ENCODE measurements at regions not wholly inside any gene's neighbourhood (a gene's known extent, or its start where the extent isn't known, plus 50 kb on each side); places are given as distances from the start of the nearest gene placed in this dataset.

DNA sequence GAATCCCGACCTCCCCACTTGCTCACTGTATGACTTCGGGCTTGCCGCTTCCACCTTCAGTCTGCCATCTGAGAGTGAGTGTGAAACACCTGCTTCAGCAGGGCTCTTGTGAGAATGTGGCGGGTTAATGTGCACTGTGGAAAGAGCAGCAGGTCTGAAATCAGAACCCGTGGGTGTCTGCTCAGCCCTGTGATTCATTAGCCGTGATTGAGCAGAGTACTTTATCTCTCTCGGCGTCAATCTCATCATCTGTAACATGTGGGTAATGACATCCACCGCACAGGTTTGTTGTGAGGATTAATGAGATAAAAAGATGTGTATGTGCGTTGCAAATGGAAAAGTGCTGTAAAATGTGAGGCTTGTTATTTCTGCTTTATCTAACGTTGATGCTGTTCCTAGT, 128.6 kb downstream of the LRATD1 start:
- intact Hi-C loops (cut with DNase I; ENCODE audit: low total_unique reads): no loop called here
- no peaks in the 10 kb centered on the region for H3K27me3 ChIP-seq (replicated peaks in 1 of 7)
- WGBS, 5 donors: 86 to 92% (median 89%) methylated on average over 11 of the region's 11 CpGs

DNA sequence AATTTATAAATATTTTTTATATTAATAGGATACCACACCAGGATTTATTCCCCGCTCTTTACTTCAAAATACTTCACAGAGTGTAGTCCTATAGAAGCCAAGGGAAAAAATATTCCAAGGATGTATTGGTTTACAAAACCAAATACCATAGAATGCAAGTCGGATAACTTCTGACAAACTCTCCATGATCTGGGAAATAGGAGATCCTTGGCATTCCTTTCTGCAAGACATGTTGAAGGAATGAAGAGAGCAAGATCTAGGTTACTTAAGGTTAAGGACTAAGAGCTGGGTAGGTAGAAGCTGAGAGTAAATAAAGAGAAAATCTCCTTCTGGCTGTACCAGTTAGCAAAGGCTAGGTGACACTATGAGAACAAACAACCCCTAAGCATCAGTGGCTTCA, 141.2 kb downstream of the LRATD1 start:
- H3K4me1 ChIP-seq: no peaks in the 10 kb centered on the region
- TF ChIP-seq POLR2A (IDR thresholded peaks at IDR 0.05): no peak
- no peak for TF ChIP-seq POLR2AphosphoS5 (IDR thresholded peaks at IDR 0.05)
- TF ChIP-seq, protein P1, sequence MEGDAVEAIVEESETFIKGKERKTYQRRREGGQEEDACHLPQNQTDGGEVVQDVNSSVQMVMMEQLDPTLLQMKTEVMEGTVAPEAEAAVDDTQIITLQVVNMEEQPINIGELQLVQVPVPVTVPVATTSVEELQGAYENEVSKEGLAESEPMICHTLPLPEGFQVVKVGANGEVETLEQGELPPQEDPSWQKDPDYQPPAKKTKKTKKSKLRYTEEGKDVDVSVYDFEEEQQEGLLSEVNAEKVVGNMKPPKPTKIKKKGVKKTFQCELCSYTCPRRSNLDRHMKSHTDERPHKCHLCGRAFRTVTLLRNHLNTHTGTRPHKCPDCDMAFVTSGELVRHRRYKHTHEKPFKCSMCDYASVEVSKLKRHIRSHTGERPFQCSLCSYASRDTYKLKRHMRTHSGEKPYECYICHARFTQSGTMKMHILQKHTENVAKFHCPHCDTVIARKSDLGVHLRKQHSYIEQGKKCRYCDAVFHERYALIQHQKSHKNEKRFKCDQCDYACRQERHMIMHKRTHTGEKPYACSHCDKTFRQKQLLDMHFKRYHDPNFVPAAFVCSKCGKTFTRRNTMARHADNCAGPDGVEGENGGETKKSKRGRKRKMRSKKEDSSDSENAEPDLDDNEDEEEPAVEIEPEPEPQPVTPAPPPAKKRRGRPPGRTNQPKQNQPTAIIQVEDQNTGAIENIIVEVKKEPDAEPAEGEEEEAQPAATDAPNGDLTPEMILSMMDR (IDR thresholded peaks at IDR 0.05 in 8 of 11, conservative IDR thresholded peaks at IDR 0.05 in 3 of 11): no peak
- H3K4me3 ChIP-seq: no peak overlapping the region
- H3K36me3 ChIP-seq: no peaks in the 10 kb centered on the region
- no peaks in the 10 kb centered on the region for H3K9me3 ChIP-seq
- H3K27ac ChIP-seq: no peak overlapping the region
- H3K27me3 ChIP-seq (replicated peaks in 1 of 7): no peaks in the 10 kb centered on the region
- no peak for DNase-seq
- 86 to 90% (median 89%) methylated on average over 2 of the region's 2 CpGs for WGBS, 5 donors
- intact Hi-C loops (cut with DNase I; ENCODE audit: low total_unique reads): no loop called here

More for the DNA sequence above, 128.6 kb downstream of the LRATD1 start:
- no peaks in the 10 kb centered on the region for H3K36me3 ChIP-seq
- no peaks in the 10 kb centered on the region for H3K4me1 ChIP-seq
- H3K4me3 ChIP-seq: no peak overlapping the region
- no peaks in the 10 kb centered on the region for H3K9me3 ChIP-seq
- TF ChIP-seq, protein P1 (IDR thresholded peaks at IDR 0.05 in 8 of 11, conservative IDR thresholded peaks at IDR 0.05 in 3 of 11): no peak
- no peak for TF ChIP-seq POLR2A (IDR thresholded peaks at IDR 0.05)
- DNase-seq: no peak
- no peak overlapping the region for H3K27ac ChIP-seq

DNA sequence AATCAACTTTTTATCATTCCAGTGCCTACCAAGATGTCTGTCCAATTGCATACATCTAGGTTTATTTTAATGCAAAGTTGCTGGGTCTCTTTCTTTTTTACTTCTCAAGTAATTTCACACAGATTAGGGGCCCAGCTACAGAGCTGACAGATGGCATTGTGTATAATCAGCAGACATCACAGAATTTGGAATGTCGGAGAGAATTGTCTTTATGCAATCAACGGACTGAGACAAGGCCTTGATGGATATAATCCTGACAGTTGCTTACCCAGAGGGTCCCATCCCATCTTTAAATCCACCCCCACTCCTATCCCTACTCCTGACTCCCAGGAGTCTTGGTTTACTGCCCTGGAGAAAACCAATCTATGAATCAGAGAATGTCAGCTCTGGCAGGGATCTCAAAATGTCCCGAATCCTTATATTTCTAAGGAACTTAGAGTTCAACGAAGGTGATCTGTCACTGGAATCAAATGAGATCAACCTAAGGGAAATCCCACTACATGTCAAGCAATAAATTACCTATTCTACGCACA, 142.0 kb downstream of the LRATD1 start:
- no peak overlapping the region for H3K27ac ChIP-seq
- H3K36me3 ChIP-seq: no peaks in the 10 kb centered on the region
- TF ChIP-seq, protein P1 (IDR thresholded peaks at IDR 0.05 in 8 of 11, conservative IDR thresholded peaks at IDR 0.05 in 3 of 11): no peak
- TF ChIP-seq POLR2A (IDR thresholded peaks at IDR 0.05): no peak
- no peak for TF ChIP-seq POLR2AphosphoS5 (IDR thresholded peaks at IDR 0.05)
- H3K4me1 ChIP-seq: no peaks in the 10 kb centered on the region
- no peaks in the 10 kb centered on the region for H3K27me3 ChIP-seq (replicated peaks in 1 of 7)
- H3K9me3 ChIP-seq: no peaks in the 10 kb centered on the region
- no peak for DNase-seq
- intact Hi-C loops (cut with DNase I; ENCODE audit: low total_unique reads): no loop called here
- H3K4me3 ChIP-seq: no peak overlapping the region
- 73 to 85% (median 82%) methylated on average over 5 of the region's 5 CpGs for WGBS, 5 donors

DNA sequence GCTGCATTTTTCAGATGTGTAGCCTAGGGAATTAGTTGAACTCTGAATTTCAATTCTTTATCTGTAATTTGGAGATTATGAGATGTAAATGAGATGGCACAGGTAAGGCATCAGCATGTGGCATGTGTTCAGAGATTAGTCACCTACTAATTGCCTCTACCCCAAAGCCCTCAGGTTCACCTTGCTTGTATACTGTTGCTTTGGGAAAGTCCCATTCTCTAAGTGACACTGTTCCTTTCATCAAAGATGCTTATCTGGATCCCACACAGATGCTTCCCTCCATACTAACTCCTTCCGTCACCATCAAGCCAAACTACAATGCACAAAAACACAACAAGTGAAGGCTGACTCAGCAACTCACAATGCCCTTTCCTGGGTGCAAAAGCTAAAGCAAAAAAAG, 143.7 kb downstream of the LRATD1 start:
- 0 to 73% (median 35%) methylated on average over 1 of the region's 1 CpG for WGBS, 5 donors
- H3K27ac ChIP-seq: no peak overlapping the region
- TF ChIP-seq, protein P1 (IDR thresholded peaks at IDR 0.05 in 8 of 11, conservative IDR thresholded peaks at IDR 0.05 in 3 of 11): no peak
- no peak for TF ChIP-seq POLR2A (IDR thresholded peaks at IDR 0.05)

More for the DNA sequence above, 143.7 kb downstream of the LRATD1 start:
- H3K4me3 ChIP-seq: no peak overlapping the region
- H3K4me1 ChIP-seq: no peaks in the 10 kb centered on the region
- H3K27me3 ChIP-seq (replicated peaks in 1 of 7): no peaks in the 10 kb centered on the region
- intact Hi-C loops (cut with DNase I; ENCODE audit: low total_unique reads): no loop called here
- no peak for DNase-seq
- no peaks in the 10 kb centered on the region for H3K9me3 ChIP-seq
- H3K36me3 ChIP-seq: no peaks in the 10 kb centered on the region
